WI38 (cell line): ENCODE measurements at regions not wholly inside any gene's neighbourhood (a gene's known extent, or its start where the extent isn't known, plus 50 kb on each side); places are given as distances from the start of the nearest gene placed in this dataset.
"Not testable (repeated sequence)": the region's sequence is repeated elsewhere in the genome, so short reads cannot be mapped to it uniquely, and the experiment has no call there.

ENCODE experiments used
- H3K4me3 ChIP-seq: 2 replicates; pipeline ENCODE4 v1.5.1; 2011; ENCODE audit warnings: low read depth, mild to moderate bottlenecking, control low read depth, low read length
- CTCF ChIP-seq: IDR thresholded peaks from 2 replicates; pipeline ENCODE4 v1.5.1; 2012; ENCODE audit warnings: low read depth, mild to moderate bottlenecking, control low read depth, low read length

GRCh38 chr12:125343649-125344048 lies 278.4 kb downstream of the AACS start:
- no peak overlapping the region for H3K4me3 ChIP-seq
- TF ChIP-seq CTCF, result no peak

- no peak overlapping the region for H3K4me3 ChIP-seq
- no peak for TF ChIP-seq CTCF
These were observed 281.1 kb downstream of the AACS start for GRCh38 chr12:125346362-125346761.

- no peak overlapping the region for H3K4me3 ChIP-seq
- TF ChIP-seq CTCF, result no peak
These were observed 286.6 kb downstream of the AACS start for GRCh38 chr12:125351788-125352187.

- H3K4me3 ChIP-seq, result not testable (repeated sequence)
These were observed 287.8 kb downstream of the AACS start for GRCh38 chr12:125353002-125353401.

- TF ChIP-seq CTCF, result no peak
- no peak overlapping the region for H3K4me3 ChIP-seq
These were observed 288.6 kb downstream of the AACS start for GRCh38 chr12:125353871-125354270.

- no peak overlapping the region for H3K4me3 ChIP-seq
- TF ChIP-seq CTCF, result no peak
These were observed 290.4 kb downstream of the AACS start for GRCh38 chr12:125355614-125356013.

- TF ChIP-seq CTCF, result no peak
- H3K4me3 ChIP-seq, result no peak overlapping the region
These were observed 290.9 kb downstream of the AACS start for GRCh38 chr12:125356111-125356510.

GRCh38 chr12:125357561-125357960 lies 292.3 kb downstream of the AACS start:
- no peak for TF ChIP-seq CTCF

More at GRCh38 chr12:125357561-125357960, 292.3 kb downstream of the AACS start:
- no peak overlapping the region for H3K4me3 ChIP-seq
